ENCODE measurements at regions not wholly inside any gene's neighbourhood (a gene's known extent, or its start where the extent isn't known, plus 50 kb on each side); places are given as distances from the start of the nearest gene placed in this dataset.

GRCh38 chr13:22175241-22175640 lies 504.4 kb downstream of the FGF9 start:
- no peak for DNase-seq (ENCODE audit: extremely low read depth, low read depth)
- H3K4me3 ChIP-seq (replicated peaks; ENCODE audit: low read depth, low read length) = no peak overlapping the region
- TF ChIP-seq CTCF (IDR thresholded peaks at IDR 0.05; ENCODE audit: low read depth, low read length, missing control alignments) = no peak

- DNase-seq (ENCODE audit: extremely low read depth, low read depth) = no peak
- TF ChIP-seq CTCF (IDR thresholded peaks at IDR 0.05; ENCODE audit: low read depth, low read length, missing control alignments) = no peak
- no peak overlapping the region for H3K4me3 ChIP-seq (replicated peaks; ENCODE audit: low read depth, low read length)
Measured at GRCh38 chr13:22175815-22176214, 504.9 kb downstream of the FGF9 start.

GRCh38 chr13:22176968-22177520 lies 506.2 kb downstream of the FGF9 start:
- no peak for TF ChIP-seq CTCF (IDR thresholded peaks at IDR 0.05; ENCODE audit: low read depth, low read length, missing control alignments)

GRCh38 chr13:22178878-22179277 lies 508.0 kb downstream of the FGF9 start:
- DNase-seq (ENCODE audit: extremely low read depth, low read depth) = no peak
- TF ChIP-seq CTCF (IDR thresholded peaks at IDR 0.05; ENCODE audit: low read depth, low read length, missing control alignments) = no peak
- no peak overlapping the region for H3K4me3 ChIP-seq (replicated peaks; ENCODE audit: low read depth, low read length)

More at GRCh38 chr13:22176968-22177520, 506.2 kb downstream of the FGF9 start:
- no peak overlapping the region for H3K4me3 ChIP-seq (replicated peaks; ENCODE audit: low read depth, low read length)
- no peak for DNase-seq (ENCODE audit: extremely low read depth, low read depth)

GRCh38 chr13:22187329-22187728 lies 516.5 kb downstream of the FGF9 start:
- no peak for TF ChIP-seq CTCF (IDR thresholded peaks at IDR 0.05; ENCODE audit: low read depth, low read length, missing control alignments)
- H3K4me3 ChIP-seq (replicated peaks; ENCODE audit: low read depth, low read length) = no peak overlapping the region
- DNase-seq (ENCODE audit: extremely low read depth, low read depth) = no peak

- TF ChIP-seq CTCF (IDR thresholded peaks at IDR 0.05; ENCODE audit: low read depth, low read length, missing control alignments) = no peak
- no peak for DNase-seq (ENCODE audit: extremely low read depth, low read depth)
- no peak overlapping the region for H3K4me3 ChIP-seq (replicated peaks; ENCODE audit: low read depth, low read length)
Measured at GRCh38 chr13:22189176-22190048, 518.5 kb downstream of the FGF9 start.
